GM03348 (cell line): ENCODE measurements at regions not wholly inside any gene's neighbourhood (a gene's known extent, or its start where the extent isn't known, plus 50 kb on each side); places are given as distances from the start of the nearest gene placed in this dataset.

Experiments
- DNase-seq: peaks from one replicate; pipeline ENCODE4 v3.0.0; 2012; ENCODE audit warnings: low spot score

GRCh38 chr4:184575306-184575705 is 73.9 kb downstream of the CASP3 start:
- no peak for DNase-seq

GRCh38 chr4:184574861-184575260 is 74.4 kb downstream of the CASP3 start:
- no peak for DNase-seq

DNA sequence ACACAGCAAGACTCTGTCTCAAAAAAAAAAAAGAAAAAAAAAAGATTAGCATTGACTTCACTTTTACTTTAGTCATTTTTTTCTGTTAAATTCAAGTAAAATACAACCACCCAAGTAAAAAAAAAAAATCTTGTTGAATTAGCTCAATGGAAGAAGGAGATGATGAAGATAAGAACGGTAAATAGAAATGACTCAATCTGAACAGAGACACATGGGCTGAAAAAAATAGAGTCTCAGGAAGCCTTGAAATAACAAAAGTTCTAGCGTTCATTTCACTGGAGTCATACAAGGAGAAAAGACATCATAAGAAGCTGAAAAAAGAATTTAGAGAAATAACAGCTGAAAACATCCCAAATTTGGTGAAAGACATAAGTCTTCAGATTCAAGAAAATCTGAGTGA is 75.5 kb downstream of the CASP3 start:
- no peak for DNase-seq

GRCh38 chr4:184568770-184569169 is 80.5 kb downstream of the CASP3 start:
- no peak for DNase-seq

GRCh38 chr4:184563621-184564020 is 85.6 kb downstream of the CASP3 start:
- no peak for DNase-seq

GRCh38 chr4:184558996-184559395 is 84.6 kb upstream of the IRF2 start:
- no peak for DNase-seq

GRCh38 chr4:184553891-184554290 is 79.5 kb upstream of the IRF2 start:
- no peak for DNase-seq

- no peak for DNase-seq
Measured at GRCh38 chr4:184550476-184550875, 76.1 kb upstream of the IRF2 start.

GRCh38 chr4:184548648-184549341 is 74.4 kb upstream of the IRF2 start:
- DNase-seq: no peak

DNA sequence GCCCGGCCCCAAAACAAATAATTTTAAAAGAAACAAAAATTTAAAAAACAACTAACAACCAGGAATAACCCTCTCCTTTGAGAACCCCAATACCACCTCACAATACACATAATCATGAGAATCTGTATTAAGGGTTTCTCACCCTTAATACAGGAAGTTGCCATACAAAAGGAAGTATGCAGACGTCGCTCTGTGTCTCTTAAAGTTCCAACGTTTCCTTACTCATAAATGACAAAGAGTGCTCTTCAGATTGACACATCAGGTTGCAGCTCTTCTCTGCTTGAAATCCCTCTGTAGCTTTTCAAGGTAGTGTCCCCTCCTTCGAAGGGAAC is 73.9 kb upstream of the IRF2 start:
- DNase-seq: no peak

DNA sequence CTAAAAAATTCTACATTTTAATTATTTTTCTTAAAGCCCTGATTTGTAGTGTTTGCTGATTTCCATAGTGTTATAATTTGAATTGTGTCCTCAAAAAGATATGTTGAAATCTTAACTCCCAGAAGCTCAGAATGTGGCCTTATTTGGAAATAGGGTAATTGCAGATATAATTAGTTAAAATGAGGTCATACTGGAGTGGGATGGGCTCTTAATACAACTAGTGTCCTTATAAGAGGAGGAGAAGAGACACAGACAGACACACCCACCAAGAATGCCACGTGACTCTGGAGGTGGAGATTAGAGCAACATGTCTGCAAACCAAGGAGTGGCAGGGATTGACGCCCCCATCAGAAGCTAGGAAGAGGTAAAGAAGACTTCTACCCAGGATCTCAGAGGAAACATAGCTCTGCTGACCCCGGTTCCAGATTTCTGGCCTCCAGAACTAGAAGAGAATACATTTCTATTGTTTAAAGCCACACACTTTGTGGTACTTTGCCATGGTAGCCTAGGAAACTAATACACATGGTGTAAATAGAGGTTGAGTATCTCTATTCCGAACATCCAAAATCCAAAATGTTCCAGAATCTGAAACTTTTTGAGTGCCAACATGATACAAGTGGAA is 70.5 kb upstream of the IRF2 start:
- no peak for DNase-seq

GRCh38 chr4:184541907-184542306 is 67.6 kb upstream of the IRF2 start:
- DNase-seq: no peak

- DNase-seq: no peak
Measured at GRCh38 chr4:184540307-184540706, 66.0 kb upstream of the IRF2 start.

- DNase-seq: peak; percentile 87
Measured at GRCh38 chr4:184538023-184538599, 63.8 kb upstream of the IRF2 start.

DNA sequence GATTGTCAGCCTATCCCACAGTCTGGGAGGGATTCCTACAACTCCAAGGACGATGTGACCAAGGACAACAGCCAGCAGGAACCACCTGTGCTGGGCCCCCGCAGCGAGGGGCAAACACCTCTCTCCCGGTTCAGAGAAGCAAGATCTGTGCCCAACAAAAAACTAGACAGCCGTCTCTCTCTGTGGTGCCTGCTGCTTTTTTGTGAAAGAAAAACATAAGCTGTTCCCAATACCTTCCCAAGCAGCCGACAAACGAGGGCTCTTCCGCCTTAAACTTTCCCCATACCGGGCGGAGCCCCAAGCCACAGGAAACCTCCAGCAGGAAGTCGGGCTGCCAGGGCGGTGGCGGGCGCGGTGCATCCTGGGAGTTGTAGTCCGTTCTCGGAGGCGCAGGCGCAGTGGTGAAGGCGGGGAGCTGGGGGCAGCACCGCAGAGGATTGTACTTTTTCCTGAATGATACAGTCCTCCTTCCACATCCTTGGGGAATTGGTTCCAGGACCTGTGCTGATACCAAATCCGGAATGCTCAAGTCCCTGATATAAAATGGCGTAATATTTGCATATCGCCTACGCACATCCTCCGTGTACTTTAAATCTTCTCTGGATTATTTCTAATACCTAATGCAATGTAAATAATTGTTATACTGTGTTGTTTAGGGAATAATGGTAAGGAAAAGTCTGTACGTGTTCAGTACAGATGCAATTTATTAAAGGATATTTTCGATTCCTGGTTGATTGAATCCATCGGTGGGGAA is 63.1 kb upstream of the IRF2 start:
- peak; percentile 96 for DNase-seq

GRCh38 chr4:184536881-184537248 is 62.5 kb upstream of the IRF2 start:
- DNase-seq: no peak

GRCh38 chr4:184536065-184536880 is 61.9 kb upstream of the IRF2 start:
- no peak for DNase-seq

GRCh38 chr4:184534511-184535391 is 60.4 kb upstream of the IRF2 start:
- DNase-seq: peak; percentile 84

- no peak for DNase-seq
Measured at GRCh38 chr4:184533908-184534307, 59.6 kb upstream of the IRF2 start.

GRCh38 chr4:184531008-184531407 is 56.7 kb upstream of the IRF2 start:
- DNase-seq: no peak

GRCh38 chr4:184529283-184529682 is 54.9 kb upstream of the IRF2 start:
- no peak for DNase-seq
